HepG2 (cell line): ENCODE measurements at regions not wholly inside any gene's neighbourhood (a gene's known extent, or its start where the extent isn't known, plus 50 kb on each side); places are given as distances from the start of the nearest gene placed in this dataset.

Source experiments
- ATAC-seq: fragments of 200-7000 bp; cut with Tn5 transposase; 3 replicates; pipeline ENCODE4 v1.9.1; 2020; ENCODE audit warnings: mild to moderate bottlenecking, moderate library complexity
- BruUV-seq: library from RNA; stranded (reverse); fragments of 400-500 nt; replicated peaks from 2 replicates; lab custom pipeline; 2021; lab: Mats Ljungman, UMichigan
- CTCF ChIA-PET: fragments of 300-600 bp; formaldehyde crosslinking; extraction: SDS; loops from one replicate; lab custom pipeline; 2021; ENCODE audit warnings: low total read pairs, inconsistent platforms, low intra/inter-chr PET ratio; lab: Yijun Ruan, JAX
- POLR2A ChIA-PET: fragments of 350-600 bp; sonication (Branson Sonifier 250); formaldehyde crosslinking; loops from one replicate; lab custom pipeline; 2020; ENCODE audit warnings: antibody characterized with exemption, inconsistent platforms; lab: Yijun Ruan, JAX
- DNase-seq: peaks from one replicate; pipeline ENCODE4 v3.0.0-alpha.2; 2015; ENCODE audit warnings: low spot score
- FAIRE-seq: peaks from 3 replicates; lab custom pipeline; 2011; peaks lifted over from hg19 to GRCh38; lab: Jason Lieb, UNC
- H2AFZ ChIP-seq: one replicate; pipeline ENCODE4 v1.6.1; 2011; ENCODE audit warnings: low read length, inconsistent platforms
- H3K27ac ChIP-seq: fragments of 300-600 bp; 3 replicates; pipeline ENCODE4 v1.8.0; 2011; ENCODE audit warnings: mixed run types, mild to moderate bottlenecking, mixed read lengths, low read length, inconsistent platforms; ENCODE audit not compliant: insufficient read depth; ENCODE audit errors: extremely low read length
- H3K27me3 ChIP-seq, 2 experiments: fragments of 200-600 bp in 1 of 2; 2 replicates in 1 of 2; 3 replicates in 1 of 2; pipeline versions ENCODE4 v1.6.0 to v1.8.0; 2011; ENCODE audit warnings: low read length in 2 of 2, mild to moderate bottlenecking in 2 of 2, moderate library complexity in 2 of 2, inconsistent platforms in 1 of 2; ENCODE audit not compliant: insufficient read depth in 2 of 2, control insufficient read depth in 1 of 2
- H3K36me3 ChIP-seq, 2 experiments: fragments of 200-600 bp in 1 of 2; replicated peaks in 1 of 2; 2 replicates in 1 of 2; 3 replicates in 1 of 2; pipeline versions ENCODE4 v1.5.1 to v1.8.0; 2011; ENCODE audit warnings: low read length in 2 of 2, inconsistent platforms in 1 of 2; ENCODE audit not compliant: insufficient read depth in 2 of 2, control insufficient read depth in 1 of 2
- H3K4me1 ChIP-seq: 2 replicates; pipeline ENCODE4 v1.5.1; 2012; ENCODE audit warnings: low read length, inconsistent platforms; ENCODE audit not compliant: insufficient read depth
- H3K4me2 ChIP-seq: 2 replicates; pipeline ENCODE4 v1.6.0; 2011; ENCODE audit warnings: low read depth, low read length, inconsistent platforms
- H3K4me3 ChIP-seq, 3 experiments: fragments of 200-600 bp in 1 of 3; sonication (generic), shearing (Covaris generic) in 1 of 3; replicated peaks in 1 of 3; 2 replicates each; pipeline ENCODE4 v1.5.1; 2011 to 2016; ENCODE audit warnings: low read length in 3 of 3, inconsistent platforms in 2 of 3, low read depth in 2 of 3, mild to moderate bottlenecking in 2 of 3, control low read depth in 1 of 3, mixed read lengths in 1 of 3; ENCODE audit not compliant: insufficient read depth in 1 of 3
- H3K79me2 ChIP-seq: one replicate; pipeline ENCODE4 v1.6.1; 2011; ENCODE audit warnings: low read length, inconsistent platforms; ENCODE audit not compliant: insufficient read depth
- H3K9ac ChIP-seq: 2 replicates; pipeline ENCODE4 v1.6.0; 2011; ENCODE audit warnings: mild to moderate bottlenecking, low read depth, low read length, inconsistent platforms; ENCODE audit not compliant: insufficient read depth
- H3K9me3 ChIP-seq: 2 replicates; pipeline ENCODE4 v1.5.1; 2012; ENCODE audit warnings: mild to moderate bottlenecking, low read length
- H4K20me1 ChIP-seq: 2 replicates; pipeline ENCODE4 v1.6.0; 2011; ENCODE audit warnings: inconsistent platforms, mild to moderate bottlenecking, low read length, moderate library complexity; ENCODE audit not compliant: insufficient read depth
- MED13 ChIP-seq: sonication (generic); formaldehyde crosslinking; IDR thresholded peaks from 2 replicates; pipeline ENCODE4 v1.5.0; 2020; ENCODE audit warnings: missing genetic modification reagents
- ZNF615 ChIP-seq: sonication (generic); formaldehyde crosslinking; IDR thresholded peaks from 2 replicates; pipeline ENCODE4 v1.5.0; 2020; ENCODE audit warnings: mild to moderate bottlenecking, missing genetic modification reagents, borderline replicate concordance
- WGBS: methylation state at CpG from one replicate; pipeline ENCODE4 v1.1.6; 2017; ENCODE audit warnings: low lambda C conversion rate; 5-methylcytosine and 5-hydroxymethylcytosine counted together
- in situ Hi-C: cut with HindIII; loops from 2 replicates; pipeline ENCODE4 v1.10.0; 2017; ENCODE audit warnings: low pct_unique_long_range_greater_than_20kb; ENCODE audit not compliant: extremely low pct_ligation_motif_present
- intact Hi-C: fragments of 100-400 bp; cut with micrococcal nuclease; formaldehyde crosslinking; loops from one replicate; pipeline ENCODE4 v1.10.0; 2022; ENCODE audit not compliant: unreplicated experiment
- TF ChIP-seq, protein P1 (sequence below): IDR thresholded peaks from 2 replicates; pipeline ENCODE4 v1.6.1; 2016; ENCODE audit warnings: low read depth
- TF ChIP-seq, protein P2 (sequence below): sonication (generic); formaldehyde crosslinking; IDR thresholded peaks from 2 replicates; pipeline ENCODE4 v1.8.0; 2022; ENCODE audit warnings: missing genetic modification reagents, mild to moderate bottlenecking, borderline replicate concordance
- TF ChIP-seq, protein P3 (sequence below): sonication (generic); formaldehyde crosslinking; IDR thresholded peaks from 2 replicates; pipeline ENCODE4 v1.9.0; 2021; ENCODE audit warnings: missing genetic modification reagents, mild to moderate bottlenecking, borderline replicate concordance
- TF ChIP-seq, protein P4 (sequence below): sonication (generic); formaldehyde crosslinking; IDR thresholded peaks from 2 replicates; pipeline ENCODE4 v1.5.0; 2020; ENCODE audit warnings: missing genetic modification reagents
- TF ChIP-seq, protein P5 (sequence below): sonication (generic); formaldehyde crosslinking; IDR thresholded peaks from 2 replicates; pipeline ENCODE4 v1.4.0; 2020; ENCODE audit warnings: mild to moderate bottlenecking, missing genetic modification reagents

DNA sequence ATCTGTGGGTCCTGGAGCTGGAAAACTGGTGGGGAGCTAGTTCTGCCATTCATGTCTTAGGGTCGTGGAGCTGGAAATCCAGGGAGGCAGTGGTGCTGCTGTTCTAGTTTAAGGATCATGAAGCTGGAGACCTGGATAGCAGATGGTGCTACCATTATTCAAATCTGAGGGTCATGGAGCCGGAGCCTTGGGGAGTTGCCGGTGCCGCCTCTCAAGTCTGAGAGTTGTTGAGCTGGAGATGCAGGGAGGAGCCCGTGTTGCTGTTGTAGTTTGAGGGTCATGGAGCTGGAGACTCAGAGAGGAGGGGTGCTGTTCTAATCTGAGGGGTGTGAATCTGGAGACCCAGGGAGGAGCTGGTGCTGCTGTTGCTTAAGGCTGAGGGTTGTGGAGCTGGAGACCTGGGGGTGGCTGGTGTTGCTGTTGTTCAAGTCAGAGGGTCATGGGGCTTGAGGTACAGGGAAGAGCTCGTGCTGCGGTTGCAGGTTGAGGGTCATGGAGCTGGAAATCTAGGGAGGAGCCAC lies 86.0 kb upstream of the ZNF479 start:
- H3K4me3 ChIP-seq = no peak overlapping the region

More for the DNA sequence above, 86.0 kb upstream of the ZNF479 start:
- WGBS = 30% methylated on average over 7 of the region's 7 CpGs
- Histone ChIP-seq H3K4me1 (no peaks in the 10 kb centered on the region), H3K4me2 (no peak overlapping the region), H3K27ac (no peak overlapping the region), H3K36me3 (no peaks in the 10 kb centered on the region), H3K9ac (no peak overlapping the region), H3K27me3 (no peaks in the 10 kb centered on the region), H3K9me3 (peaks cover 91% of the 10 kb centered on the region), H4K20me1 (no peaks in the 10 kb centered on the region), H2AFZ (no peak overlapping the region), H3K79me2 (no peaks in the 10 kb centered on the region)
- no peak for FAIRE-seq
- POLR2A ChIA-PET = no interaction called here
- ATAC-seq = no peak
- CTCF ChIA-PET = no interaction called here
- DNase-seq = no peak
- no TSS peak for BruUV-seq
- intact Hi-C loops = no loop called here
- TF ChIP-seq, protein P1, sequence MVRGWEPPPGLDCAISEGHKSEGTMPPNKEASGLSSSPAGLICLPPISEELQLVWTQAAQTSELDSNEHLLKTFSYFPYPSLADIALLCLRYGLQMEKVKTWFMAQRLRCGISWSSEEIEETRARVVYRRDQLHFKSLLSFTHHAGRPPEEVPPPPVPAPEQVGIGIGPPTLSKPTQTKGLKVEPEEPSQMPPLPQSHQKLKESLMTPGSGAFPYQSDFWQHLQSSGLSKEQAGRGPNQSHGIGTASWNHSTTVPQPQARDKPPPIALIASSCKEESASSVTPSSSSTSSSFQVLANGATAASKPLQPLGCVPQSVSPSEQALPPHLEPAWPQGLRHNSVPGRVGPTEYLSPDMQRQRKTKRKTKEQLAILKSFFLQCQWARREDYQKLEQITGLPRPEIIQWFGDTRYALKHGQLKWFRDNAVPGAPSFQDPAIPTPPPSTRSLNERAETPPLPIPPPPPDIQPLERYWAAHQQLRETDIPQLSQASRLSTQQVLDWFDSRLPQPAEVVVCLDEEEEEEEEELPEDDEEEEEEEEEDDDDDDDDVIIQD = no peak
- TF ChIP-seq, protein P2, sequence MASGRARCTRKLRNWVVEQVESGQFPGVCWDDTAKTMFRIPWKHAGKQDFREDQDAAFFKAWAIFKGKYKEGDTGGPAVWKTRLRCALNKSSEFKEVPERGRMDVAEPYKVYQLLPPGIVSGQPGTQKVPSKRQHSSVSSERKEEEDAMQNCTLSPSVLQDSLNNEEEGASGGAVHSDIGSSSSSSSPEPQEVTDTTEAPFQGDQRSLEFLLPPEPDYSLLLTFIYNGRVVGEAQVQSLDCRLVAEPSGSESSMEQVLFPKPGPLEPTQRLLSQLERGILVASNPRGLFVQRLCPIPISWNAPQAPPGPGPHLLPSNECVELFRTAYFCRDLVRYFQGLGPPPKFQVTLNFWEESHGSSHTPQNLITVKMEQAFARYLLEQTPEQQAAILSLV = no peak
- TF ChIP-seq, protein P3, sequence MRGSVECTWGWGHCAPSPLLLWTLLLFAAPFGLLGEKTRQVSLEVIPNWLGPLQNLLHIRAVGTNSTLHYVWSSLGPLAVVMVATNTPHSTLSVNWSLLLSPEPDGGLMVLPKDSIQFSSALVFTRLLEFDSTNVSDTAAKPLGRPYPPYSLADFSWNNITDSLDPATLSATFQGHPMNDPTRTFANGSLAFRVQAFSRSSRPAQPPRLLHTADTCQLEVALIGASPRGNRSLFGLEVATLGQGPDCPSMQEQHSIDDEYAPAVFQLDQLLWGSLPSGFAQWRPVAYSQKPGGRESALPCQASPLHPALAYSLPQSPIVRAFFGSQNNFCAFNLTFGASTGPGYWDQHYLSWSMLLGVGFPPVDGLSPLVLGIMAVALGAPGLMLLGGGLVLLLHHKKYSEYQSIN (CRISPR knock-in tag) = no peak
- TF ChIP-seq, protein P4, sequence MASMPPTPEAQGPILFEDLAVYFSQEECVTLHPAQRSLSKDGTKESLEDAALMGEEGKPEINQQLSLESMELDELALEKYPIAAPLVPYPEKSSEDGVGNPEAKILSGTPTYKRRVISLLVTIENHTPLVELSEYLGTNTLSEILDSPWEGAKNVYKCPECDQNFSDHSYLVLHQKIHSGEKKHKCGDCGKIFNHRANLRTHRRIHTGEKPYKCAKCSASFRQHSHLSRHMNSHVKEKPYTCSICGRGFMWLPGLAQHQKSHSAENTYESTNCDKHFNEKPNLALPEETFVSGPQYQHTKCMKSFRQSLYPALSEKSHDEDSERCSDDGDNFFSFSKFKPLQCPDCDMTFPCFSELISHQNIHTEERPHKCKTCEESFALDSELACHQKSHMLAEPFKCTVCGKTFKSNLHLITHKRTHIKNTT (CRISPR knock-in tag) = no peak
- TF ChIP-seq, protein P5, sequence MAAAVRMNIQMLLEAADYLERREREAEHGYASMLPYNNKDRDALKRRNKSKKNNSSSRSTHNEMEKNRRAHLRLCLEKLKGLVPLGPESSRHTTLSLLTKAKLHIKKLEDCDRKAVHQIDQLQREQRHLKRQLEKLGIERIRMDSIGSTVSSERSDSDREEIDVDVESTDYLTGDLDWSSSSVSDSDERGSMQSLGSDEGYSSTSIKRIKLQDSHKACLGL (CRISPR knock-in tag) = no peak
- TF ChIP-seq MED13 (CRISPR knock-in tag) (no peak), ZNF615 (CRISPR knock-in tag) (no peak)
- in situ Hi-C loops = no loop called here
